ENCODE measurements at regions not wholly inside any gene's neighbourhood (a gene's known extent, or its start where the extent isn't known, plus 50 kb on each side); places are given as distances from the start of the nearest gene placed in this dataset.

GRCh38 chr5:88524941-88525340 is 256.3 kb upstream of the TMEM161B start:
- Histone ChIP-seq H3K27me3 (ENCODE audit: control insufficient read depth in 1 of 2, insufficient read depth in 2 of 2, low read length in 2 of 2) (peaks cover 0 to 3% of the 10 kb centered on the region in 2 experiments), H3K27ac (ENCODE audit: low read depth in 1 of 2, low read length in 2 of 2) (no peak overlapping the region), H3K9me3 (ENCODE audit: control insufficient read depth in 1 of 2, insufficient read depth in 1 of 2, low read length in 2 of 2) (no peaks in the 10 kb centered on the region), H3K36me3 (ENCODE audit: insufficient read depth, low read length) (no peaks in the 10 kb centered on the region), H3K4me3 (ENCODE audit: low read length) (no peak overlapping the region), H3K4me1 (ENCODE audit: insufficient read depth, low read length) (no peaks in the 10 kb centered on the region)
- H3K4me1 Mint-ChIP-seq (ENCODE audit: low read depth), result no peaks in the 10 kb centered on the region
- CTCF ChIA-PET, result no interaction called here
- intact Hi-C loops (cut with DNase I, micrococcal nuclease), result no loop called here
- POLR2A ChIA-PET, result no interaction called here
- H3K27me3 Mint-ChIP-seq, result peaks cover 39% of the 10 kb centered on the region
- H3K4me3 Mint-ChIP-seq, result no peak overlapping the region
- no peak for ATAC-seq (ENCODE audit: poor library complexity)
- H3K36me3 Mint-ChIP-seq (ENCODE audit: low read depth), result no peaks in the 10 kb centered on the region
- TF ChIP-seq CTCF (IDR thresholded peaks at IDR 0.05), result no peak
- H3K27ac Mint-ChIP-seq, result no peak overlapping the region
- no peak for DNase-seq
- H3K9me3 Mint-ChIP-seq, result no peaks in the 10 kb centered on the region

GRCh38 chr5:88519066-88519465 is 250.4 kb upstream of the TMEM161B start:
- H3K27me3 Mint-ChIP-seq, result peaks cover 39% of the 10 kb centered on the region
- DNase-seq (no peak), ATAC-seq (ENCODE audit: poor library complexity) (no peak)
- H3K9me3 Mint-ChIP-seq, result no peaks in the 10 kb centered on the region
- H3K9me3 ChIP-seq (ENCODE audit: control insufficient read depth in 1 of 2, insufficient read depth in 1 of 2, low read length in 2 of 2), result no peaks in the 10 kb centered on the region
- ChIA-PET POLR2A (no interaction called here), CTCF (no interaction called here)
- no peak overlapping the region for H3K4me3 ChIP-seq (ENCODE audit: low read length)
- no peak overlapping the region for H3K27ac ChIP-seq (ENCODE audit: low read depth in 1 of 2, low read length in 2 of 2)
- H3K4me3 Mint-ChIP-seq, result no peak overlapping the region
- H3K36me3 ChIP-seq (ENCODE audit: insufficient read depth, low read length), result no peaks in the 10 kb centered on the region
- intact Hi-C loops (cut with DNase I, micrococcal nuclease), result no loop called here
- TF ChIP-seq CTCF (IDR thresholded peaks at IDR 0.05), result no peak
- H3K4me1 ChIP-seq (ENCODE audit: insufficient read depth, low read length), result no peaks in the 10 kb centered on the region
- no peak overlapping the region for H3K27ac Mint-ChIP-seq
- peaks cover under 1 to 6% of the 10 kb centered on the region in 2 experiments for H3K27me3 ChIP-seq (ENCODE audit: control insufficient read depth in 1 of 2, insufficient read depth in 2 of 2, low read length in 2 of 2)
- no peaks in the 10 kb centered on the region for H3K36me3 Mint-ChIP-seq (ENCODE audit: low read depth)
- no peaks in the 10 kb centered on the region for H3K4me1 Mint-ChIP-seq (ENCODE audit: low read depth)

GRCh38 chr5:88518131-88519016 is 249.7 kb upstream of the TMEM161B start:
- POLR2A ChIA-PET, result no interaction called here
- Mint-ChIP-seq H3K36me3 (ENCODE audit: low read depth) (no peaks in the 10 kb centered on the region), H3K4me3 (no peak overlapping the region), H3K4me1 (ENCODE audit: low read depth) (no peaks in the 10 kb centered on the region), H3K9me3 (no peaks in the 10 kb centered on the region), H3K27ac (no peak overlapping the region), H3K27me3 (peaks cover 44% of the 10 kb centered on the region)
- no peaks in the 10 kb centered on the region for H3K9me3 ChIP-seq (ENCODE audit: control insufficient read depth in 1 of 2, insufficient read depth in 1 of 2, low read length in 2 of 2)
- CTCF ChIA-PET, result interaction anchor here (1.2 kb wide), 1 partner anchor 16 kb away, joined by 3 read pairs; no protein-coding TSS in a partner anchor
- no peak overlapping the region for H3K4me3 ChIP-seq (ENCODE audit: low read length)
- ATAC-seq (ENCODE audit: poor library complexity), result no peak
- DNase-seq, result no peak
- peaks cover 4 to 9% of the 10 kb centered on the region in 2 experiments for H3K27me3 ChIP-seq (ENCODE audit: control insufficient read depth in 1 of 2, insufficient read depth in 2 of 2, low read length in 2 of 2)
- H3K27ac ChIP-seq (ENCODE audit: low read depth in 1 of 2, low read length in 2 of 2), result no peak overlapping the region
- intact Hi-C loops (cut with DNase I, micrococcal nuclease), result no loop called here
- no peak for TF ChIP-seq CTCF (IDR thresholded peaks at IDR 0.05)
- H3K36me3 ChIP-seq (ENCODE audit: insufficient read depth, low read length), result no peaks in the 10 kb centered on the region
- no peaks in the 10 kb centered on the region for H3K4me1 ChIP-seq (ENCODE audit: insufficient read depth, low read length)

Measured in CD4-positive, alpha-beta T cell (primary cell).